GM18873 (cell line): ENCODE measurements at regions not wholly inside any gene's neighbourhood (a gene's known extent, or its start where the extent isn't known, plus 50 kb on each side); places are given as distances from the start of the nearest gene placed in this dataset.
"Not testable (repeated sequence)": the region's sequence is repeated elsewhere in the genome, so short reads cannot be mapped to it uniquely, and the experiment has no call there.

Experiments used
- ATAC-seq: cut with Tn5 transposase; IDR thresholded peaks from one replicate; pipeline ENCODE4 v1.9.1; 2021; ENCODE audit warnings: mild to moderate bottlenecking, moderate library complexity, moderate number of reproducible peaks; ENCODE audit not compliant: unreplicated experiment, low FRiP score

- ATAC-seq, result not testable (repeated sequence)
Measured at GRCh38 chr4:10388146-10388545, 69.1 kb downstream of the ZNF518B start.

DNA sequence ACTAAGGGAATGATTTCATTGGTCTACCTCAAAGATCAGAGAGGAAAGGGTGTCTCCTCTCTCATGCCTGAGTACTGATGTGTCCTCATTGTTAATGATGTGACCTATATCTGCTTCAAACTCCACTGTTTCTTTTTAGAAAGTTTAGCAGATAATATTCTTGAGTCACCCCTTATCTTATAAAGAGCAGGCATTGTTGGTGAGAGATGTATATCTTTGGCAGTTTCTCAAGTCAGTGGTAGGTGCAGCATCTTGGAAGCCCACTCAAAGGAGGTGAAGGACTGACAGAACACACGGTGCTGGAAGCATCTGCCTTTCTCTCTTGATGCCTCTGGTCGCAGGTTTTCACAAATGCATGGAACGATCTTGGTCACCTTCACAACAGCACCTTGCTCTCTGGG, 71.2 kb downstream of the ZNF518B start:
- no peak for ATAC-seq

DNA sequence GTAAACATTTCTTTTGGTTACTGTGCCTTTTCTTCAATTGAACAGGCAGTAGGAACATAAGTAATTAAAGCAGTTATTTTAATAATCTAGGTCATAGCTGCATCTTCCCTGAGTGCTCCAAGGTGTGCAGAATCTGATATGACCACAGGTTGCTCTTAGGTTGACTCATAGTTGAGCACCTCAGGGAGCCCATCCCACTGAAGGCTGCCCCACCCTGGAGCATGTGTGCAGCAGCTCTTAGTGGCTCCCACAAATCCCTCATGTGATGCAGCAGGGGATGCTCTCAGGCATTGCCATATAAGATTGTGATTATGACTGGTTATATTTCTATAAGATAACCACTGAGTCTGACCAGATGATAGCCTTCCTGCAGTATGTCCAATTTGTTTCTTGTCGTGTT, 72.3 kb downstream of the ZNF518B start:
- no peak for ATAC-seq

DNA sequence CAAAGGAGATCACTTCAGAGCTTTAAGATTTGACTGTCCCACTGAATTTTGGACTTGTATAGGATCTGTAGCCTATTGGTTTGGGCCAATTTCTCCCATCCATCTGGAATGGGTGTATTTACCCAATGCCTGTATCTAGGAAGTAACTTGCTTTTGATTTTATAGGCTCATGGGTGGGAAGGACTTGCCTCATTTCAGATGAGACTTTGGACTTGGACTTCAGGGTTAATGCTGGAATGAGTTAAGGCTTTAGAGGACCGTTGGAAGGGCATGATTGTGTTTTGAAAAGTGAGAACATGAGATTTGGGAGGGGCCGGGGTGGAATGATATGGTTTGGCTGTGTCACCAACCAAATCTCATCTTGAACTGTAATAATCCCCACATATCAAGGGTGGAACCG, 73.8 kb downstream of the ZNF518B start:
- no peak for ATAC-seq

GRCh38 chr4:10382171-10382570, 75.1 kb downstream of the ZNF518B start:
- not testable (repeated sequence) for ATAC-seq

DNA sequence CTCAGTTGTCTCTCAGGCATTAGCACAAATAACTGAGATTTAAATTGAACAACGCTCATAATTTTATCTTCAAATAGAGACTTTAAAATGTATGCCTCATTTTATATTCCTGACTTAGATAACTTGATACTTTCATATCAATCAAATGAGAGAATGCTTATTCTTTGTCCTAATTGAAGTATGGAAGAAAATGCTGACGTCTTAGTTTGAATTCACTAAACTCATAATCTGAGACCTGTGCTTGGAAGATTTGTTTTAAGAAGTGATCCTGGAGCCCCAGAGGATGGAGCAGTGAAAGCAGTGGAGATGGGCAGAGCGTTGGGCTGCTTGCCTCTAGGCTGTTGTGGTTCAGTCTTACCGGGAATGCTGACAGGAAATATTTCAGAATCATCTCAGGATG, 76.1 kb downstream of the ZNF518B start:
- no peak for ATAC-seq

GRCh38 chr4:10380735-10381134, 76.5 kb downstream of the ZNF518B start:
- no peak for ATAC-seq

GRCh38 chr4:10371869-10372471, 85.3 kb downstream of the ZNF518B start:
- ATAC-seq, result no peak

- no peak for ATAC-seq
Measured at GRCh38 chr4:10371121-10371520, 86.1 kb downstream of the ZNF518B start.

DNA sequence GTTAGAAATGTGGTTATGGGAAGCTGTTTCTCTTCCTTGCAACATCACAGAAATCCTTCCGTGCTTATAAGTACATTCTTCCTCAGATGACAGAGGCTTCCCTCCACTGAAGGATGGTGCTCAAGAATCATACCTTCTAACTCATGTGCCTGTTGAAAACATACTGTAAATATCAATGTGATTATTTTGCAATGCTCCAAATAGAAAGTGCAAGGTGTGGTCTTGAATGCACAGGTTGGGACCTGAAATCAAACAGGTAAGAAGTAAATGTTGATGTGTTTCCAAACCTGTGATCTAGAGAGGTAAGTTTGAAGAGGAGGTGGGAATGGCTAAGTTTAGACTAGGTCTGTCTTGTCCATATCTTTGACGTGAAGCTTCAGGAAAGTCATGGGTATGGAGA, 87.7 kb downstream of the ZNF518B start:
- ATAC-seq, result no peak

GRCh38 chr4:10366628-10367027, 90.6 kb downstream of the ZNF518B start:
- no peak for ATAC-seq

DNA sequence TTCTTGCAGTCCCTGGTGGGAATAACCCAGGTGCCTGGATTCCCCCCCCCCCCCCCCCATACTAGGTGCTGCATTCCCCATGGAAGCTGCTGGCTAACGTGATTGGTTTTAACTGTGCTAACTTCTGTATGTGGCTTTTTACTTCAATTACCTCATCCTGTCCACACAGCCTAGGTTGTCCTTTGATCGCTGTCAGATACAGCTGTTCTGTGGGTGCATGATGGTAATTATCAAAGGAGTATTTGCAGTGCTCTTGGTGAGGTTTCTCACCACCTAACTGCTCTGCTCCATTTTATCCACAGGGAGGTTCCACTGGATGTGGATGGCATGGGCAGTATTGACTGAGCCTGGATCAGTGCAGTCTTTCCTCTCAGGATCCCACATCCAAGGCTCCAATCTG, 93.0 kb downstream of the ZNF518B start:
- ATAC-seq, result no peak

DNA sequence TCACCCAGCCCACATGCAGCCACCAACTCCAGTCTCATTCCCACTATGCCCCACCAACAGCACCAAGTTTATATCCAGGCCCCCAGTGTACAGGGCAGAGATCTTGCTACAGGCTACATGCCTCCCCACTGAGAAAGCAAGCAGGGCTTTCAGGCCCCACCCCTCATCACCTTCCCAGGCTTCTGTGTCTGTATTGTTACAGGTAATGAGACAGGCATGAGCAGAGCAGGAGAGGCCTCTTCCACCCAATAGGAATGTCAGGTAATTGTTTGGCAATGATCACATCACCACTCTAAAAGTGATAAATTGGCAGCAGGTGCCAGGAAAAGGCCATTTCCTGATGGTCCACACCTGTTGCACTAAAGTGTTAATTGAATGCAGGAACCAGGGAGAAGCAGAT, 102.5 kb downstream of the ZNF518B start:
- ATAC-seq, result no peak

- no peak for ATAC-seq
Measured at GRCh38 chr4:10354225-10354624, 103.0 kb downstream of the ZNF518B start.

DNA sequence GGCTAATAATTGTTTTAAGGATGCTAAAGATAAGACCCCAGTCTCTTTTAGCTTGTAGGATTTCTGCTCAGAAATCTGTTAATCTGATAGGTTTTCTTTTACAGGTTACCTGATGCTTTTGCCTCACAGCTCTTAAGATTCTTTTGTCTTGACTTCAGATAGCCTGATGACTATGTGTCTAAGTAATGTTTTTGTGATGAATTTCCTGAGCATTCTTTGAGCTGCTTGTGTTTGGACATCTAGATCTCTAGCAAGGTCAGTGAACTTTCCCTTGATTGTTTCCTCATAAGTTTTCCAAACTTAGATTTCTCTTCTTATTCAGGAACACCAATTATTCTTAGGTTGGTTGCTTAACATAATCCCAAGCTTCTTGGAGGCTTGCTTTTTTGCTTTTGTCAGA, 104.1 kb downstream of the ZNF518B start:
- ATAC-seq, result no peak

GRCh38 chr4:10348241-10348640, 109.0 kb downstream of the ZNF518B start:
- ATAC-seq, result no peak

DNA sequence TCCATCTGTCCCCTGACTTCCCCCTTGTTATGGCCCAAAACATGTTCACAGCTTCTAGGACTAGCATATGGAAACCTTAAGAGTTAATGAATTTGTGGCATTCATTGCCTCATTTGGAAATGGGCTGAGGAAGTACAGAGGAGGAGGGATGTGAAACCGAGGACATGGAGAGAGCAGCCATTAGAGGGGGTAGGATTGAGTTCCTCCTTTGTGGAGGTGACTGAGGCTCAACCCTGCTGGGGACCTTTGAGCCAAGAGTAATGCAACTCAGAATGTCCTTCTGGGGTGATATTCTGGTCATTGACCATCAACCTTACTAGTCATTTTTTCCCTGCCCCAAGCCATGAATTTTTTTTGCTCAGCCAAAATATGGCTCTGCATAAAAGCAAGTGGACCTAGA, 109.4 kb downstream of the ZNF518B start:
- ATAC-seq, result no peak

DNA sequence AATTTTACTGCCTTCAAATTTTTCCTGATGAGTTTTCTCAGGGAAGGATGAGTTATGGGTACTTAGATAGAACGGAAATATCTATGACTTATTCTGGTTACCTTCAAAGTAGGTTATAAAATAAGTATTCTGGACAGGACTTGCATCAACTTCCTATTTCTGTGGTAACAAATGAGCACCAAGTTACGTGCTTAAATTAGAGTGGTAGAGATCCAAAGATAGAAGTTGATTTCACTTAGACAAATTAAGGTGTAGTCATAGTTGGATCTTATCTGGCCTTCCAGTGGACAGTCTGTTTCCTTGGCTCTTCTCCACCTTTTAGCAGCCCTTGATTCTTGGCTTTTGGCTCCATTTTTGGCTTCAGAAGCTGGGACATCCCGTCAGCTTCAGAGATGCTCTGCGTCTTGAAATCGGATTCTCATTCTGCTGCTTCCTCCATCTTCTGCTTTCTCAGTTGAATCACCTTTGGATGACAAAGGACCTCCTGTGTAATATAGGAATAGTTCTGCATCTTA, 109.9 kb downstream of the ZNF518B start:
- ATAC-seq, result no peak

- no peak for ATAC-seq
Measured at GRCh38 chr4:10346023-10346422, 111.2 kb downstream of the ZNF518B start.

GRCh38 chr4:10345381-10345784, 111.8 kb downstream of the ZNF518B start:
- no peak for ATAC-seq

GRCh38 chr4:10344824-10345223, 112.4 kb downstream of the ZNF518B start:
- no peak for ATAC-seq

GRCh38 chr4:10343656-10344055, 113.6 kb downstream of the ZNF518B start:
- no peak for ATAC-seq

GRCh38 chr4:10342866-10343265, 114.4 kb downstream of the ZNF518B start:
- no peak for ATAC-seq
